ENCODE measurements at regions not wholly inside any gene's neighbourhood (a gene's known extent, or its start where the extent isn't known, plus 50 kb on each side); places are given as distances from the start of the nearest gene placed in this dataset.

- Histone ChIP-seq H3K9me3 (no peaks in the 10 kb centered on the region), H3K4me3 (no peak overlapping the region), H3K4me1 (ENCODE audit: low read depth) (no peaks in the 10 kb centered on the region), H3K36me3 (ENCODE audit: low read depth) (no peaks in the 10 kb centered on the region)
- TF ChIP-seq CTCF (IDR thresholded peaks at IDR 0.05), result no peak
- intact Hi-C loops (cut with DNase I, micrococcal nuclease), result no loop called here
- DNase-seq, result no peak
- ATAC-seq, result no peak
Measured at GRCh38 chr6:100160930-100161329, 166.9 kb upstream of the MCHR2 start.

- no peak overlapping the region for H3K4me3 ChIP-seq
- no peak for DNase-seq
- TF ChIP-seq CTCF (IDR thresholded peaks at IDR 0.05), result no peak
- H3K9me3 ChIP-seq, result no peaks in the 10 kb centered on the region
- no peaks in the 10 kb centered on the region for H3K36me3 ChIP-seq (ENCODE audit: low read depth)
- no peaks in the 10 kb centered on the region for H3K4me1 ChIP-seq (ENCODE audit: low read depth)
- ATAC-seq, result no peak
- intact Hi-C loops (cut with DNase I, micrococcal nuclease), result no loop called here
Measured at GRCh38 chr6:100155141-100155540, 161.1 kb upstream of the MCHR2 start.

- ATAC-seq (no peak), DNase-seq (no peak)
- TF ChIP-seq CTCF (IDR thresholded peaks at IDR 0.05), result no peak
- Histone ChIP-seq H3K9me3 (no peaks in the 10 kb centered on the region), H3K36me3 (ENCODE audit: low read depth) (no peaks in the 10 kb centered on the region), H3K4me3 (no peak overlapping the region), H3K4me1 (ENCODE audit: low read depth) (no peaks in the 10 kb centered on the region)
- intact Hi-C loops (cut with DNase I, micrococcal nuclease), result no loop called here
Measured at GRCh38 chr6:100153636-100154275, 159.7 kb upstream of the MCHR2 start.

- intact Hi-C loops (cut with DNase I, micrococcal nuclease), result no loop called here
- H3K36me3 ChIP-seq (ENCODE audit: low read depth), result no peaks in the 10 kb centered on the region
- no peak overlapping the region for H3K4me3 ChIP-seq
- no peak for TF ChIP-seq CTCF (IDR thresholded peaks at IDR 0.05)
- no peak for DNase-seq
- no peaks in the 10 kb centered on the region for H3K4me1 ChIP-seq (ENCODE audit: low read depth)
- no peaks in the 10 kb centered on the region for H3K9me3 ChIP-seq
- no peak for ATAC-seq
Measured at GRCh38 chr6:100152201-100152600, 158.2 kb upstream of the MCHR2 start.

- no peaks in the 10 kb centered on the region for H3K9me3 ChIP-seq
- ATAC-seq (no peak), DNase-seq (no peak)
- no peaks in the 10 kb centered on the region for H3K4me1 ChIP-seq (ENCODE audit: low read depth)
- no peaks in the 10 kb centered on the region for H3K36me3 ChIP-seq (ENCODE audit: low read depth)
- intact Hi-C loops (cut with DNase I, micrococcal nuclease), result no loop called here
- no peak for TF ChIP-seq CTCF (IDR thresholded peaks at IDR 0.05)
- H3K4me3 ChIP-seq, result no peak overlapping the region
Measured at GRCh38 chr6:100144991-100145390, 151.0 kb upstream of the MCHR2 start.

All from mucosa of descending colon (tissue), 3 donors.